ENCODE measurements at regions not wholly inside any gene's neighbourhood (a gene's known extent, or its start where the extent isn't known, plus 50 kb on each side); places are given as distances from the start of the nearest gene placed in this dataset.

GRCh38 chr16:73697336-73697735, 599.3 kb upstream of the PSMD7 start:
- TF ChIP-seq CTCF (IDR thresholded peaks at IDR 0.05) (no peak), POLR2A (IDR thresholded peaks at IDR 0.05; ENCODE audit: low read depth) (no peak), POLR2AphosphoS5 (IDR thresholded peaks at IDR 0.05) (no peak)
